SK-N-SH treated with all-trans-retinoic acid at 6 μM for 48 hours (cell line): ENCODE measurements at regions not wholly inside any gene's neighbourhood (a gene's known extent, or its start where the extent isn't known, plus 50 kb on each side); places are given as distances from the start of the nearest gene placed in this dataset.

ENCODE experiments used
- ARNTL ChIP-seq: fragments of 450-650 bp; formaldehyde crosslinking; IDR thresholded peaks from 2 replicates; pipeline ENCODE4 v1.5.0; 2020; ENCODE audit warnings: low read depth, mild to moderate bottlenecking, moderate library complexity, borderline replicate concordance
- CREB5 ChIP-seq: fragments of 250-450 bp; sonication (Bioruptor Pico); IDR thresholded peaks from 2 replicates; pipeline ENCODE4 v1.5.1; 2020; ENCODE audit warnings: low read depth, mild to moderate bottlenecking, moderate library complexity
- GLIS3 ChIP-seq: fragments of 250-450 bp; sonication (Bioruptor Pico); IDR thresholded peaks from 2 replicates; pipeline ENCODE4 v1.5.0; 2020; ENCODE audit warnings: mild to moderate bottlenecking, moderate library complexity
- OSR1 ChIP-seq: fragments of 250-450 bp; sonication (Bioruptor Pico); IDR thresholded peaks from 2 replicates; pipeline ENCODE4 v1.8.0; 2022; ENCODE audit warnings: moderate library complexity, mild to moderate bottlenecking, inconsistent platforms
- PPARA ChIP-seq: fragments of 250-450 bp; sonication (Bioruptor Pico); IDR thresholded peaks from 2 replicates; pipeline ENCODE4 v1.5.0; 2020; ENCODE audit warnings: mild to moderate bottlenecking, borderline replicate concordance
- RARB ChIP-seq: fragments of 250-450 bp; sonication (Bioruptor Pico); IDR thresholded peaks from 2 replicates; pipeline ENCODE4 v1.8.0; 2021; ENCODE audit warnings: mild to moderate bottlenecking, moderate library complexity
- SNAI2 ChIP-seq: fragments of 250-450 bp; sonication (Bioruptor Pico); IDR thresholded peaks from 2 replicates; pipeline ENCODE4 v1.5.0; 2020; ENCODE audit warnings: mild to moderate bottlenecking, moderate library complexity
- TCF4 ChIP-seq: fragments of 250-450 bp; sonication (Bioruptor Pico); IDR thresholded peaks from 2 replicates; pipeline ENCODE4 v1.8.0; 2021; ENCODE audit warnings: mild to moderate bottlenecking, moderate library complexity, borderline replicate concordance
- TSHZ2 ChIP-seq: fragments of 250-450 bp; sonication (Bioruptor Pico); IDR thresholded peaks from 2 replicates; pipeline ENCODE4 v1.5.0; 2020; ENCODE audit warnings: mild to moderate bottlenecking, moderate library complexity
- ZFP3 ChIP-seq: fragments of 250-450 bp; sonication (Bioruptor Pico); IDR thresholded peaks from 2 replicates; pipeline ENCODE4 v1.5.0; 2020; ENCODE audit warnings: mild to moderate bottlenecking, moderate library complexity
- ZFP30 ChIP-seq: fragments of 450-650 bp; formaldehyde crosslinking; IDR thresholded peaks from 2 replicates; pipeline ENCODE4 v1.5.0; 2022; ENCODE audit warnings: mild to moderate bottlenecking, moderate library complexity
- TF ChIP-seq, protein P1 (sequence below): fragments of 250-450 bp; sonication (Bioruptor Pico); IDR thresholded peaks from 2 replicates; pipeline ENCODE4 v1.8.0; 2021; ENCODE audit warnings: low read depth, mild to moderate bottlenecking, moderate library complexity, borderline replicate concordance
- TF ChIP-seq, protein P2 (sequence below): fragments of 250-450 bp; sonication (Bioruptor Pico); IDR thresholded peaks from 2 replicates; pipeline ENCODE4 v1.8.0; 2020; ENCODE audit warnings: mild to moderate bottlenecking, moderate library complexity, borderline replicate concordance

- TF ChIP-seq ZFP3 (CRISPR knock-in tag) (no peak), ARNTL (CRISPR knock-in tag) (no peak), CREB5 (CRISPR knock-in tag) (no peak), PPARA (no peak), SNAI2 (CRISPR knock-in tag) (no peak), TSHZ2 (CRISPR knock-in tag) (no peak), TCF4 (CRISPR knock-in tag) (no peak), RARB (no peak), ZFP30 (no peak), GLIS3 (CRISPR knock-in tag) (no peak), OSR1 (CRISPR knock-in tag) (no peak)
- TF ChIP-seq, protein P1, sequence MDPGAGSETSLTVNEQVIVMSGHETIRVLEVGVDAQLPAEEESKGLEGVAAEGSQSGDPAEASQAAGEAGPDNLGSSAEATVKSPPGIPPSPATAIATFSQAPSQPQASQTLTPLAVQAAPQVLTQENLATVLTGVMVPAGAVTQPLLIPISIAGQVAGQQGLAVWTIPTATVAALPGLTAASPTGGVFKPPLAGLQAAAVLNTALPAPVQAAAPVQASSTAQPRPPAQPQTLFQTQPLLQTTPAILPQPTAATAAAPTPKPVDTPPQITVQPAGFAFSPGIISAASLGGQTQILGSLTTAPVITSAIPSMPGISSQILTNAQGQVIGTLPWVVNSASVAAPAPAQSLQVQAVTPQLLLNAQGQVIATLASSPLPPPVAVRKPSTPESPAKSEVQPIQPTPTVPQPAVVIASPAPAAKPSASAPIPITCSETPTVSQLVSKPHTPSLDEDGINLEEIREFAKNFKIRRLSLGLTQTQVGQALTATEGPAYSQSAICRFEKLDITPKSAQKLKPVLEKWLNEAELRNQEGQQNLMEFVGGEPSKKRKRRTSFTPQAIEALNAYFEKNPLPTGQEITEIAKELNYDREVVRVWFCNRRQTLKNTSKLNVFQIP (CRISPR knock-in tag): no peak
- TF ChIP-seq, protein P2, sequence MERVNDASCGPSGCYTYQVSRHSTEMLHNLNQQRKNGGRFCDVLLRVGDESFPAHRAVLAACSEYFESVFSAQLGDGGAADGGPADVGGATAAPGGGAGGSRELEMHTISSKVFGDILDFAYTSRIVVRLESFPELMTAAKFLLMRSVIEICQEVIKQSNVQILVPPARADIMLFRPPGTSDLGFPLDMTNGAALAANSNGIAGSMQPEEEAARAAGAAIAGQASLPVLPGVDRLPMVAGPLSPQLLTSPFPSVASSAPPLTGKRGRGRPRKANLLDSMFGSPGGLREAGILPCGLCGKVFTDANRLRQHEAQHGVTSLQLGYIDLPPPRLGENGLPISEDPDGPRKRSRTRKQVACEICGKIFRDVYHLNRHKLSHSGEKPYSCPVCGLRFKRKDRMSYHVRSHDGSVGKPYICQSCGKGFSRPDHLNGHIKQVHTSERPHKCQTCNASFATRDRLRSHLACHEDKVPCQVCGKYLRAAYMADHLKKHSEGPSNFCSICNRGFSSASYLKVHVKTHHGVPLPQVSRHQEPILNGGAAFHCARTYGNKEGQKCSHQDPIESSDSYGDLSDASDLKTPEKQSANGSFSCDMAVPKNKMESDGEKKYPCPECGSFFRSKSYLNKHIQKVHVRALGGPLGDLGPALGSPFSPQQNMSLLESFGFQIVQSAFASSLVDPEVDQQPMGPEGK (CRISPR knock-in tag): no peak
Observed at GRCh38 chr20:8994045-8994444, 74.8 kb upstream of the PLCB4 start.
